Eye (tissue), 1 donor: ENCODE measurements at regions not wholly inside any gene's neighbourhood (a gene's known extent, or its start where the extent isn't known, plus 50 kb on each side); places are given as distances from the start of the nearest gene placed in this dataset.
A peak's percentile ranks its signal among the peaks of the same experiment; 100 is the strongest.

Source experiments
- DNase-seq: peaks from one replicate; pipeline ENCODE4 v3.0.0-alpha.2; 2015

GRCh38 chr3:166187237-166187636 is 350.0 kb upstream of the BCHE start:
- no peak for DNase-seq

- no peak for DNase-seq
Observed at GRCh38 chr3:166186003-166186402, 348.8 kb upstream of the BCHE start.

- DNase-seq = no peak
Observed at GRCh38 chr3:166177130-166177529, 339.9 kb upstream of the BCHE start.

GRCh38 chr3:166171695-166172094 is 334.5 kb upstream of the BCHE start:
- no peak for DNase-seq

GRCh38 chr3:166169681-166170080 is 332.5 kb upstream of the BCHE start:
- DNase-seq = no peak

- no peak for DNase-seq
Observed at GRCh38 chr3:166127969-166128368, 290.7 kb upstream of the BCHE start.

GRCh38 chr3:166125179-166125578 is 288.0 kb upstream of the BCHE start:
- DNase-seq = no peak

GRCh38 chr3:166123576-166123975 is 286.4 kb upstream of the BCHE start:
- DNase-seq = no peak

GRCh38 chr3:166123088-166123487 is 285.9 kb upstream of the BCHE start:
- no peak for DNase-seq

GRCh38 chr3:166118049-166118448 is 280.8 kb upstream of the BCHE start:
- DNase-seq = no peak

- no peak for DNase-seq
Observed at GRCh38 chr3:166114448-166114847, 277.2 kb upstream of the BCHE start.

GRCh38 chr3:166111562-166111961 is 274.3 kb upstream of the BCHE start:
- no peak for DNase-seq

- no peak for DNase-seq
Observed at GRCh38 chr3:166110102-166110501, 272.9 kb upstream of the BCHE start.

- peak; percentile 1 for DNase-seq
Observed at GRCh38 chr3:166104938-166105337, 267.7 kb upstream of the BCHE start.

GRCh38 chr3:166100730-166101129 is 263.5 kb upstream of the BCHE start:
- DNase-seq = no peak

- DNase-seq = no peak
Observed at GRCh38 chr3:166089575-166089974, 252.4 kb upstream of the BCHE start.

GRCh38 chr3:166085164-166085856 is 248.1 kb upstream of the BCHE start:
- DNase-seq = no peak

GRCh38 chr3:166080096-166080495 is 242.9 kb upstream of the BCHE start:
- no peak for DNase-seq

GRCh38 chr3:166071831-166072230 is 234.6 kb upstream of the BCHE start:
- DNase-seq = no peak

GRCh38 chr3:166064476-166064875 is 227.3 kb upstream of the BCHE start:
- DNase-seq = no peak

- DNase-seq = peak; percentile 6
Observed at GRCh38 chr3:166060789-166061479, 223.7 kb upstream of the BCHE start.

GRCh38 chr3:166052440-166052839 is 215.2 kb upstream of the BCHE start:
- no peak for DNase-seq

GRCh38 chr3:166029507-166029906 is 192.3 kb upstream of the BCHE start:
- no peak for DNase-seq

- DNase-seq = peak; percentile 80
Observed at GRCh38 chr3:166013073-166013679, 176.0 kb upstream of the BCHE start.
